Calu3 (cell line): ENCODE measurements at regions not wholly inside any gene's neighbourhood (a gene's known extent, or its start where the extent isn't known, plus 50 kb on each side); places are given as distances from the start of the nearest gene placed in this dataset.

Experiments used
- BruUV-seq: library from RNA; stranded (reverse); fragments of 400-500 nt; replicated peaks from 2 replicates; lab custom pipeline; 2021; lab: Mats Ljungman, UMichigan
- CTCF ChIA-PET: fragments of 300-600 bp; sonication (Branson Sonifier 250); formaldehyde crosslinking; loops from one replicate; lab custom pipeline; 2022; ENCODE audit warnings: antibody characterized with exemption; lab: Charles Lee
- DNase-seq: peaks from one replicate; pipeline ENCODE4 v3.0.0; 2022
- H3K27ac Mint-ChIP-seq: one replicate; pipeline ENCODE4 v1.8.0; 2022; ENCODE audit warnings: mixed read lengths; ENCODE audit not compliant: unreplicated experiment
- H3K27me3 Mint-ChIP-seq: one replicate; pipeline ENCODE4 v1.8.0; 2022; ENCODE audit warnings: mixed read lengths; ENCODE audit not compliant: unreplicated experiment
- H3K36me3 Mint-ChIP-seq: one replicate; pipeline ENCODE4 v1.8.0; 2022; ENCODE audit warnings: mild to moderate bottlenecking, moderate library complexity, mixed read lengths; ENCODE audit not compliant: insufficient read depth, unreplicated experiment
- H3K4me1 Mint-ChIP-seq: one replicate; pipeline ENCODE4 v1.8.0; 2022; ENCODE audit warnings: mild to moderate bottlenecking, low read depth, mixed read lengths; ENCODE audit not compliant: unreplicated experiment
- H3K4me3 Mint-ChIP-seq: one replicate; pipeline ENCODE4 v1.8.0; 2022; ENCODE audit warnings: mild to moderate bottlenecking, low read depth, moderate library complexity, mixed read lengths; ENCODE audit not compliant: unreplicated experiment
- H3K9me3 Mint-ChIP-seq: one replicate; pipeline ENCODE4 v1.8.0; 2022; ENCODE audit warnings: low read depth, mixed read lengths; ENCODE audit not compliant: unreplicated experiment
- intact Hi-C: fragments of 100-400 bp; cut with micrococcal nuclease; formaldehyde crosslinking; loops from one replicate; pipeline ENCODE4 v1.10.0; 2022; ENCODE audit not compliant: unreplicated experiment
- TF ChIP-seq, protein P1 (sequence below): fragments of 200-600 bp; IDR thresholded peaks from one replicate; pipeline ENCODE4 v1.8.0; 2022; ENCODE audit warnings: antibody characterized with exemption; ENCODE audit not compliant: unreplicated experiment

DNA sequence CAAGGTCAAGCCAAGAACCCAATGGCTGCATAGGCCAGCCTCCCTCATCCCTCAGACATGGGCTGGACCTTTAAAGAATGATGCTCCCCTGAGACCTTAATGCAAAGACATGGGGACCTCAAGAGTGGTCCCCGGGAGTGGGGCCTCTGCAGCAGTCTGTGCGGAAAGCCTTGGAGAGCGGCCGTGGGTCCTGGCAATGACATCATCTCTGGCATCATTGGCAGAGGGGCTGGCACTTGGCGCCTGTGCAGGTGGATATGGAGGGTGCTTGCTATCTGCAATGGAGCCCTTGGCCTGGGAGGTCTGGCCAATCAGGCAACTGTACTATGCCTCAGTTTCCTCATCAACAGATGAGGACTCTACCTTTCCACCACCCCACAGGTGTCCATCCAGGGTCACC lies 365.5 kb upstream of the MKI67 start:
- TF ChIP-seq, protein P1, sequence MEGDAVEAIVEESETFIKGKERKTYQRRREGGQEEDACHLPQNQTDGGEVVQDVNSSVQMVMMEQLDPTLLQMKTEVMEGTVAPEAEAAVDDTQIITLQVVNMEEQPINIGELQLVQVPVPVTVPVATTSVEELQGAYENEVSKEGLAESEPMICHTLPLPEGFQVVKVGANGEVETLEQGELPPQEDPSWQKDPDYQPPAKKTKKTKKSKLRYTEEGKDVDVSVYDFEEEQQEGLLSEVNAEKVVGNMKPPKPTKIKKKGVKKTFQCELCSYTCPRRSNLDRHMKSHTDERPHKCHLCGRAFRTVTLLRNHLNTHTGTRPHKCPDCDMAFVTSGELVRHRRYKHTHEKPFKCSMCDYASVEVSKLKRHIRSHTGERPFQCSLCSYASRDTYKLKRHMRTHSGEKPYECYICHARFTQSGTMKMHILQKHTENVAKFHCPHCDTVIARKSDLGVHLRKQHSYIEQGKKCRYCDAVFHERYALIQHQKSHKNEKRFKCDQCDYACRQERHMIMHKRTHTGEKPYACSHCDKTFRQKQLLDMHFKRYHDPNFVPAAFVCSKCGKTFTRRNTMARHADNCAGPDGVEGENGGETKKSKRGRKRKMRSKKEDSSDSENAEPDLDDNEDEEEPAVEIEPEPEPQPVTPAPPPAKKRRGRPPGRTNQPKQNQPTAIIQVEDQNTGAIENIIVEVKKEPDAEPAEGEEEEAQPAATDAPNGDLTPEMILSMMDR = no peak
- no peaks in the 10 kb centered on the region for H3K36me3 Mint-ChIP-seq
- H3K27me3 Mint-ChIP-seq = no peaks in the 10 kb centered on the region
- CTCF ChIA-PET = no interaction called here
- no peaks in the 10 kb centered on the region for H3K4me1 Mint-ChIP-seq
- no peak overlapping the region for H3K27ac Mint-ChIP-seq
- BruUV-seq = no TSS peak
- DNase-seq = no peak
- no peak overlapping the region for H3K4me3 Mint-ChIP-seq
- H3K9me3 Mint-ChIP-seq = peaks cover 3% of the 10 kb centered on the region
- intact Hi-C loops = no loop called here

DNA sequence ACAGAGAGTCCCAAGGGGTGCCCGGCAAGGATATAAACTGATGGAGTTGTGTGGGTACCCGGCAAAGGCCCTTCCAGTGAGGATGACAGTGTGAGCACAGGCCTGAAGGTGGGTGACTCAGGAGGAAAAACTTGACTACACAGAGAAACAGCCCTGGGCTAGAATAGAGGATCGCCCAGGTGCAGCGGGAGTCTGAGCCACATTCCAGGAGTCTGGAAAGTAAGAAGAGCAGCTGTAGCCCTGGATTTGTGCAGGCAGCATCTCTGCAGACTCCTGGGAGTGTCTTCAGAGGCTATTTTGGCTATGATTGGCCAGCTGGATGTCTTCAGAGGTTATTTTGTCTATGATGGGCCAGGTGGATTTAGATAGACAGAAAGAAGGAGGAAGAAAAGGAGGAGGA lies 367.6 kb upstream of the MKI67 start:
- Mint-ChIP-seq H3K9me3 (peaks cover 6% of the 10 kb centered on the region), H3K27me3 (no peaks in the 10 kb centered on the region), H3K36me3 (no peaks in the 10 kb centered on the region), H3K4me3 (no peak overlapping the region), H3K27ac (no peak overlapping the region), H3K4me1 (no peaks in the 10 kb centered on the region)
- intact Hi-C loops = no loop called here
- DNase-seq = no peak
- no TSS peak for BruUV-seq
- TF ChIP-seq, protein P1 = no peak
- CTCF ChIA-PET = no interaction called here

DNA sequence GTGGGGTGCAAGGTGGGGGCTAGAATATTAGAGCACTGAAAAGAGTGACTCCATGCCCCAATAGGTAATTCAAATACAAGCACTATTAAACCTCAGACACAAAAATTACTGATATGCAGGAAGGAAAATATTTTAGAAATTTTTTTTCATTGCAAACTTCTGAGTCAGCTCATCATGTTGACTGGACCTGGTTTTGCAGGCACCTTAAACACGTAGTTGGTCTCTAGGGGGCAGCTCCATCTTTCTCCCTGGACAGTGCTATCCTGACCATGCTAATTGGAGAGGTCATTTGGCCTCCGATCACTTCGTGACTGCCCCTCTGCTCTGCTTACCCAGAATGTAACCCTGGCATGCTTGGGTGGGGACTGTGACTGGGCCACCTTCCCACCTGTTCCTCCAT lies 368.4 kb upstream of the MKI67 start:
- H3K27ac Mint-ChIP-seq = no peak overlapping the region
- DNase-seq = no peak
- no peaks in the 10 kb centered on the region for H3K36me3 Mint-ChIP-seq
- intact Hi-C loops = no loop called here
- no peak overlapping the region for H3K4me3 Mint-ChIP-seq
- TF ChIP-seq, protein P1 = no peak
- no peaks in the 10 kb centered on the region for H3K4me1 Mint-ChIP-seq
- no TSS peak for BruUV-seq
- no peaks in the 10 kb centered on the region for H3K27me3 Mint-ChIP-seq
- CTCF ChIA-PET = no interaction called here
- peaks cover 6% of the 10 kb centered on the region for H3K9me3 Mint-ChIP-seq

DNA sequence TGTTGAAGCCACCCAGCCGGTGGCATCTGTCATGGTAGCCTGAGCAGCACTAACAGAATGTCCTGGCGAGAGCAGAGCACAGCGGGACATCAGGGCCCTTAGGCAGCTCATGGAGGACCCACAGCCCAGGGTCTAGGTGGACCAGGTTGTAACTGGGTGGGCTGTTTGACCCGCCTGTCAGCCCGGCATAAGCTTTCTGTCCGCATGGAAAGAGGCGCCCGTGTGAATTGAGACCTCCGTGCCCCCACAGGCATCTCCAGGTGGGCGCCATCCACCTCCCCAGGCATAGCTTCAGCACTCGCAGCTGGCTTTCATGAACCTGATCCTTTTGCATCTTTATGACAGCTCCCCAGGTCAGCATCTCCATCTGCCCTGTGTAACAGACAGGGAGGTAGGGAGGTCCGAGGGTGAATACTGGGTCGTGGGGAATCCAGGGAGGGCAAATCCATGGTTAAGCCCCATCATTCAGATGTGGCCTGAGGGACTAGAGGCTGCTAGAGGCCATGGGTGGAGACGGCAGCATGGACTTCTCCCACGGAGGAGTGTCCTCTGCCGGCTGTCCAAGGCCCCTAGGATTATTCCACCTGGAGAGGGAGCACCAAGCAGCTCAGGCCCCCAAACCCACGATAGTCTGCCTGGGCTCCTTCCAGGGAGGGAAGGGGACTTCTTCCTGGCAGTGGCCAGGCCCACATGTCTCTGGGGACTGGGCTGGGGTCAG lies 371.6 kb upstream of the MKI67 start:
- Mint-ChIP-seq H3K27ac (no peak overlapping the region), H3K36me3 (no peaks in the 10 kb centered on the region), H3K4me3 (no peak overlapping the region), H3K4me1 (no peaks in the 10 kb centered on the region), H3K9me3 (peaks cover 6% of the 10 kb centered on the region), H3K27me3 (no peaks in the 10 kb centered on the region)
- CTCF ChIA-PET = no interaction called here
- no TSS peak for BruUV-seq
- no peak for DNase-seq
- intact Hi-C loops = no loop called here
- TF ChIP-seq, protein P1 = no peak
